Kidney (tissue), 13 donors: ENCODE measurements at regions not wholly inside any gene's neighbourhood (a gene's known extent, or its start where the extent isn't known, plus 50 kb on each side); places are given as distances from the start of the nearest gene placed in this dataset.

Experiments used
- DNase-seq, 5 donors: peaks; one replicate each; pipeline ENCODE4 v3.0.0-alpha.2; 2013 to 2020
- FAIRE-seq: peaks from 2 replicates; lab custom pipeline; 2012; peaks lifted over from hg19 to GRCh38; lab: Jason Lieb, UNC
- H3K27ac ChIP-seq, 2 donors: one replicate each; pipeline ENCODE4 v1.7.0; 2013; ENCODE audit warnings: low read depth in 2 of 2, low read length in 2 of 2, inconsistent platforms in 1 of 2
- H3K27me3 ChIP-seq: one replicate; pipeline ENCODE4 v1.7.1; 2013; ENCODE audit warnings: low read length, inconsistent platforms; ENCODE audit not compliant: control insufficient read depth, insufficient read depth
- H3K36me3 ChIP-seq, 3 donors: one replicate each; pipeline versions ENCODE4 v1.7.0 to v1.7.1; 2013; ENCODE audit warnings: low read length in 3 of 3, control low read depth in 1 of 3, inconsistent platforms in 1 of 3; ENCODE audit not compliant: insufficient read depth in 3 of 3, control insufficient read depth in 2 of 3
- H3K4me1 ChIP-seq, 3 donors: one replicate each; pipeline versions ENCODE4 v1.7.0 to v1.7.1; 2013; ENCODE audit warnings: low read length in 3 of 3, inconsistent platforms in 1 of 3, low read depth in 1 of 3; ENCODE audit not compliant: control insufficient read depth in 2 of 3, insufficient read depth in 2 of 3
- H3K4me3 ChIP-seq, 3 donors: one replicate each; pipeline versions ENCODE4 v1.7.0 to v1.8.1; 2013; ENCODE audit warnings: low read length in 3 of 3, control low read depth in 1 of 3, inconsistent platforms in 1 of 3
- H3K9ac ChIP-seq, 3 donors: one replicate each; pipeline versions ENCODE4 v1.7.0 to v1.7.1; 2013; ENCODE audit warnings: low read length in 3 of 3, control low read depth in 1 of 3, inconsistent platforms in 1 of 3
- H3K9me3 ChIP-seq, 3 donors: one replicate each; pipeline versions ENCODE4 v1.7.0 to v1.7.1; 2013; ENCODE audit warnings: low read length in 3 of 3, control low read depth in 1 of 3, inconsistent platforms in 1 of 3; ENCODE audit not compliant: control insufficient read depth in 2 of 3, insufficient read depth in 1 of 3
- intact Hi-C: fragments of 100-400 bp; cut with DNase I; formaldehyde crosslinking; loops from one replicate; pipeline ENCODE4 v1.11.1; 2022
- TF ChIP-seq, protein P1 (sequence below): IDR thresholded peaks from 3 replicates; pipeline ENCODE4 v1.5.1; 2012; ENCODE audit warnings: mild to moderate bottlenecking, moderate library complexity, borderline replicate concordance; ENCODE audit not compliant: insufficient read depth; ENCODE audit errors: extremely low read depth
- donor health status: control.
- donor health status: control.
- donor health status: control.
- donor health status: control.
- donor health status: control.
- donor health status: DM: yes; HTN: yes; CAD: no.
- donor health status: Normal renal cell carcinoma (clear cell type).

DNA sequence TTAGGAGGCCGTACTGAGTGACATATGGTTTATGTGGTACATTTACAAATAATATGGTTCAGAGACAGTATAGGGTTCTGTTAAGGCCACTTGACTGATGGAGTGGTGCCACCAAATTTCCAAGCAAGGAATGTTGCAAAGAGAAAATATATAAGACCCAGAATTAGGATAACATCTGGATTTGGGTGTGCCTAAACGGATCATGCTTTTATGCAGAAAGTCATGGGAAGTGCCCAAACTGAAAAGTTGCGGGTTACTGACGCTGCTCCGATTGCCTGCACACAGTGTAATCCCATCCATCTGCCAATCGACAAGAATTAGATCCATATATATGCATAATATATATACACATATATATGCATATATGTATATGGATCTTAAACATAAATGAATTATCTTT, 138.4 kb upstream of the DCN start:
- FAIRE-seq (no peak), DNase-seq (no peak)
- Histone ChIP-seq H3K27me3 (no peaks in the 10 kb centered on the region), H3K36me3 (no peaks in the 10 kb centered on the region), H3K9me3 (no peaks in the 10 kb centered on the region), H3K4me3 (no peak overlapping the region), H3K9ac (no peak overlapping the region), H3K4me1 (no peaks in the 10 kb centered on the region), H3K27ac (no peak overlapping the region)
- intact Hi-C loops: loop anchor here (10.0 kb wide), 1 partner anchor 146 kb away; no protein-coding TSS in a partner anchor
- TF ChIP-seq, protein P1, sequence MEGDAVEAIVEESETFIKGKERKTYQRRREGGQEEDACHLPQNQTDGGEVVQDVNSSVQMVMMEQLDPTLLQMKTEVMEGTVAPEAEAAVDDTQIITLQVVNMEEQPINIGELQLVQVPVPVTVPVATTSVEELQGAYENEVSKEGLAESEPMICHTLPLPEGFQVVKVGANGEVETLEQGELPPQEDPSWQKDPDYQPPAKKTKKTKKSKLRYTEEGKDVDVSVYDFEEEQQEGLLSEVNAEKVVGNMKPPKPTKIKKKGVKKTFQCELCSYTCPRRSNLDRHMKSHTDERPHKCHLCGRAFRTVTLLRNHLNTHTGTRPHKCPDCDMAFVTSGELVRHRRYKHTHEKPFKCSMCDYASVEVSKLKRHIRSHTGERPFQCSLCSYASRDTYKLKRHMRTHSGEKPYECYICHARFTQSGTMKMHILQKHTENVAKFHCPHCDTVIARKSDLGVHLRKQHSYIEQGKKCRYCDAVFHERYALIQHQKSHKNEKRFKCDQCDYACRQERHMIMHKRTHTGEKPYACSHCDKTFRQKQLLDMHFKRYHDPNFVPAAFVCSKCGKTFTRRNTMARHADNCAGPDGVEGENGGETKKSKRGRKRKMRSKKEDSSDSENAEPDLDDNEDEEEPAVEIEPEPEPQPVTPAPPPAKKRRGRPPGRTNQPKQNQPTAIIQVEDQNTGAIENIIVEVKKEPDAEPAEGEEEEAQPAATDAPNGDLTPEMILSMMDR: no peak

DNA sequence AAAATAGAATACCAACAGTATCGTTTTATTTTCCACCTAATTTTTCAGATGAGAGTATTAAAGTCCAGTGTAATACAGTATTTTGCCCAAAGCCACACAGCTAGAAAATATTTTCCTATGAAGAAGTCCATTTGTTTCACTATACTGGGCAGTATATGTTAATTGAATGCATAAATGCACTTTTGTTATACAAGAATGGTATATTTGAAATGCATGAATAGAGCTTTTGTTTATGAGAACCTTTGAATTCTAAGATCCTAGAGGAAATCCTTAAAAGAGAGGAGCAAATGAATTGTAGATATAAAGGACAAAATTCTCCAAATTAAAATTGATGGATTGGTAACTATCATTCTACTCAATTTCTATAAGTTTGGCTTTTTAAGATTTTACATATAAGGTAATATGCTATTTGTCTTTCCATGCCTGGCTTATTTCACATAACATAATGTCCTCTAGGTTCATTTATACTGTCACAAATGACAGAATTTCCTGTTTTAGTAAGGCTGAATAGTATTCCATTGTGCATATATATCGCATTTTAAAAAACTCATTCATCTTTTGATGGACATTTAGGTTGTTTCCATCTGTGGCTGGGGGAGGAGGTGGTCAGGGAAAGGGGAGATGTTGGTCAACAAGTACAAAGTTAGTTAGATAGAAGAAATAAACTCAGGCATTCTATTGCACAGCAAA, 136.6 kb upstream of the DCN start:
- FAIRE-seq: no peak
- Histone ChIP-seq H3K27ac (no peak overlapping the region), H3K9ac (no peak overlapping the region), H3K27me3 (no peaks in the 10 kb centered on the region), H3K36me3 (no peaks in the 10 kb centered on the region), H3K4me3 (no peak overlapping the region), H3K4me1 (no peaks in the 10 kb centered on the region), H3K9me3 (no peaks in the 10 kb centered on the region)
- DNase-seq: no peak
- intact Hi-C loops: no loop called here
- TF ChIP-seq, protein P1: no peak

GRCh38 chr12:91317306-91317705, 134.7 kb upstream of the DCN start:
- H3K9ac ChIP-seq: no peak overlapping the region
- H3K9me3 ChIP-seq: no peaks in the 10 kb centered on the region
- no peak overlapping the region for H3K27ac ChIP-seq
- no peaks in the 10 kb centered on the region for H3K36me3 ChIP-seq
- intact Hi-C loops: no loop called here
- no peaks in the 10 kb centered on the region for H3K27me3 ChIP-seq
- H3K4me1 ChIP-seq: no peaks in the 10 kb centered on the region
- no peak for DNase-seq
- TF ChIP-seq, protein P1: no peak
- no peak for FAIRE-seq
- no peak overlapping the region for H3K4me3 ChIP-seq

DNA sequence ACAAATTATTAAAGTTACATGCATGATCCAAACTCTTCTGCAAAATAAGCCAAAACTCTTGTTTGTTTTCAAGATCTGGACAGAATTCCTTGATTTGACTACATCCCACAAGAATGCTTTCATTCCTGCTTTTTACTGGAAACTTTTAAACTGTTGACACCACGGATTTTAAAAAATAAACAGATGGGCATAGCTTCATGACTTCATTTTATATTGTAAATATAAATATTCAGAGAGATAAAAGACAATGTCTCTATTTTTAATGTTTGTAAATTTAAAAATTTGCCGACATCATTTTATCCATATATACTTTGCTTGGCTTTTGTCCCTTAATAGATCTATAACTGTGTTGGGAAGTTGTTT, 134.3 kb upstream of the DCN start:
- intact Hi-C loops: no loop called here
- no peak overlapping the region for H3K27ac ChIP-seq
- H3K27me3 ChIP-seq: no peaks in the 10 kb centered on the region
- DNase-seq (peak in 1 of 5 donors; percentile 17), FAIRE-seq (peak; percentile 15)
- no peak overlapping the region for H3K4me3 ChIP-seq
- no peaks in the 10 kb centered on the region for H3K9me3 ChIP-seq
- TF ChIP-seq, protein P1: no peak
- H3K4me1 ChIP-seq: no peaks in the 10 kb centered on the region
- H3K36me3 ChIP-seq: no peaks in the 10 kb centered on the region
- no peak overlapping the region for H3K9ac ChIP-seq
